ENCODE measurements at regions not wholly inside any gene's neighbourhood (a gene's known extent, or its start where the extent isn't known, plus 50 kb on each side); places are given as distances from the start of the nearest gene placed in this dataset.

GRCh38 chr12:59944177-59944576 is 348.3 kb downstream of the SLC16A7 start:
- CTCF ChIA-PET (ENCODE audit: partially characterized antibody), result no interaction called here
- H3K79me2 ChIP-seq (ENCODE audit: control insufficient read depth in 1 of 2, insufficient read depth in 2 of 2, low read length in 2 of 2), result no peaks in the 10 kb centered on the region

More at GRCh38 chr12:59944177-59944576, 348.3 kb downstream of the SLC16A7 start:
- Histone ChIP-seq H4K5ac (ENCODE audit: insufficient read length, low read depth, low read length) (no peak overlapping the region), H2BK15ac (ENCODE audit: low read length) (no peak overlapping the region), H3K4ac (replicated peaks; ENCODE audit: insufficient read length, low read depth, low read length) (no peak overlapping the region), H2BK5ac (ENCODE audit: low read depth, low read length) (no peak overlapping the region), H3K4me2 (ENCODE audit: insufficient read depth in 1 of 2, low read depth in 2 of 2, low read length in 2 of 2) (no peak overlapping the region), H3K9ac (replicated peaks in 1 of 4; ENCODE audit: extremely low read depth in 1 of 4, low read depth in 3 of 4, low read length in 3 of 4) (no peak overlapping the region), H3K56ac (replicated peaks; ENCODE audit: insufficient read length, low read depth, low read length) (no peak overlapping the region), H3K9me3 (ENCODE audit: insufficient read depth in 2 of 2, low read depth in 1 of 2, low read length in 1 of 2) (no peaks in the 10 kb centered on the region), H3K18ac (ENCODE audit: extremely low read depth, low read length) (no peak overlapping the region), H3K36me3 (ENCODE audit: control insufficient read depth in 2 of 4, insufficient read depth in 4 of 4, low read length in 3 of 4) (no peaks in the 10 kb centered on the region), H3K27me3 (replicated peaks in 1 of 4; ENCODE audit: control insufficient read depth in 3 of 4, extremely low read depth in 1 of 4, insufficient read depth in 3 of 4, low read length in 3 of 4) (peaks cover 0 to 3% (median 0%) of the 10 kb centered on the region in 4 experiments; a peak in 2 of 7 replicates), H4K91ac (replicated peaks; ENCODE audit: insufficient read length, low read length) (no peak overlapping the region), H3K23ac (ENCODE audit: insufficient read length) (no peak overlapping the region), H4K20me1 (replicated peaks in 1 of 2; ENCODE audit: control insufficient read depth in 1 of 2, insufficient read depth in 2 of 2, low read length in 2 of 2) (no peaks in the 10 kb centered on the region), H4K8ac (ENCODE audit: extremely low read depth, insufficient read depth, low read length) (no peak overlapping the region), H3K14ac (ENCODE audit: insufficient read length) (no peak overlapping the region), H3K79me1 (ENCODE audit: low read depth, low read length) (no peaks in the 10 kb centered on the region), H2BK120ac (replicated peaks; ENCODE audit: low read depth, low read length) (no peak overlapping the region), H2AK5ac (ENCODE audit: low read depth, low read length) (no peak overlapping the region), H2BK20ac (ENCODE audit: low read length) (no peak overlapping the region), H2BK12ac (ENCODE audit: low read depth, low read length) (no peak overlapping the region), H3K23me2 (ENCODE audit: low read depth, low read length) (no peaks in the 10 kb centered on the region), H3K4me1 (replicated peaks in 1 of 4; ENCODE audit: control insufficient read depth in 3 of 4, insufficient read depth in 4 of 4, low read length in 3 of 4) (no peaks in the 10 kb centered on the region), H3K4me3 (ENCODE audit: extremely low read depth in 1 of 4, insufficient read depth in 2 of 4, low read depth in 3 of 4, low read length in 4 of 4) (no peak overlapping the region), H3K27ac (ENCODE audit: low read depth, low read length) (no peak overlapping the region), H2AFZ (ENCODE audit: low read length) (no peak overlapping the region)
- DNase-seq (ENCODE audit: low read depth in 1 of 2, low spot score in 2 of 2) (no peak), FAIRE-seq (no peak)
- POLR2A ChIA-PET (ENCODE audit: partially characterized antibody), result no interaction called here
- no peak for TF ChIP-seq KDM1A (IDR thresholded peaks at IDR 0.05; ENCODE audit: borderline replicate concordance, low read length)
- no peak for TF ChIP-seq MAFK (IDR thresholded peaks at IDR 0.05; ENCODE audit: low read depth, low read length)
- TF ChIP-seq EZH2 (IDR thresholded peaks at IDR 0.05; ENCODE audit: low read depth, low read length, severe bottlenecking), result no peak
- no peak for TF ChIP-seq TEAD4 (IDR thresholded peaks at IDR 0.05; ENCODE audit: low read depth, low read length)
- TF ChIP-seq SUZ12 (IDR thresholded peaks at IDR 0.05; ENCODE audit: low read length), result no peak
- no peak for TF ChIP-seq CHD2 (IDR thresholded peaks at IDR 0.05; ENCODE audit: low read length)
- no peak for TF ChIP-seq CHD1 (IDR thresholded peaks at IDR 0.05; ENCODE audit: low read depth, low read length)
